HEK293T (cell line): ENCODE measurements at regions not wholly inside any gene's neighbourhood (a gene's known extent, or its start where the extent isn't known, plus 50 kb on each side); places are given as distances from the start of the nearest gene placed in this dataset.

Experiments
- ELF4 ChIP-seq: fragments of 450-650 bp; IDR thresholded peaks from 2 replicates; pipeline ENCODE4 v1.6.1; 2017; ENCODE audit warnings: antibody characterized with exemption
- FOXM1 ChIP-seq: fragments of 450-650 bp; IDR thresholded peaks from 2 replicates; pipeline ENCODE4 v1.6.1; 2017; ENCODE audit warnings: mild to moderate bottlenecking, borderline replicate concordance
- HDGF ChIP-seq: fragments of 450-650 bp; IDR thresholded peaks from 2 replicates; pipeline ENCODE4 v1.6.1; 2017; ENCODE audit warnings: antibody characterized with exemption, borderline replicate concordance
- SUZ12 ChIP-seq: fragments of 450-650 bp; IDR thresholded peaks from 2 replicates; pipeline ENCODE4 v1.6.1; 2016; ENCODE audit warnings: mild to moderate bottlenecking

- no peak for TF ChIP-seq FOXM1
- TF ChIP-seq ELF4 = no peak
- TF ChIP-seq HDGF = no peak
- no peak for TF ChIP-seq SUZ12
These were observed 856.5 kb upstream of the MAP3K7 start for GRCh38 chr6:91443405-91443804.
